ENCODE measurements at regions not wholly inside any gene's neighbourhood (a gene's known extent, or its start where the extent isn't known, plus 50 kb on each side); places are given as distances from the start of the nearest gene placed in this dataset.
A peak's percentile ranks its signal among the peaks of the same experiment; 100 is the strongest.
"Not testable (repeated sequence)": the region's sequence is repeated elsewhere in the genome, so short reads cannot be mapped to it uniquely, and the experiment has no call there.

DNA sequence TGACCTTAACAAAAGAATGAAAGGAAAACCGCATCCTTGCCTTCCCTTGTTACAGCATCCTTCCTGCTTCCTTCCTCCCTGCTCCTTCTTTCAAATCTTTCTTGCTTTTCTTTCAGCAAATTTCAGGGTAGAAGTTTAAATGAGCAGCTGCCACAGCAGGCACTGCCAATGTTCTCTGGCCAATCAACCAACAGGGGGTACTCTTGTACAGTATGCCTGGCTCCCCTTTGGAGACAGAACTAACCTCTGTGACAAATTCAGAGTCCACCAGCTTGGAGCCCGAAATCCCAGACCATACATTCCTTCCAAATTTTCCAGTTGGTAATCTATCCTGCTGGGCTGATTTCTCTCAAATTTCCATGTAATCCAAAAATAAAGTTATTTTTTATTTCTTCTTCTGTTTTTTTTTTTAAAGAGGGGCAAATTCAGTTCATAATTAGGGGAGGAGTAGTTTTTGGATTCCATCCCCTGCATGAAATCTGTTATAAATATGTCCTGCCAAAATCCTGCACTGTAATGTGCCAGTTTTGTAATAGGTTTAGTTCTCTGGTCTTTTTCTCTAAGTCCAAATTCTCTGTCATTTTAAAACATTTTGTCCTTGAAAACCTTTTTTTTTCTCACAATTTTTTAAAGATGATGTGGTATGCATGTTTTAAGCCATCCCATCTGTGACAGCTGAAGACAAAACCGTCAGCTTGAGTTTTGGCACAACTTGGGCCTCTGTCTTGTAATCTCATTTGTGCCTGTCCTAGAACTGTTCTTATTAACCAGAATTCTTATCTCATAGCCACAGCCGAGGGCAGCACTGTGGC is 610.0 kb upstream of the LMO3 start:
- peak; percentile 31 for DNase-seq

DNA sequence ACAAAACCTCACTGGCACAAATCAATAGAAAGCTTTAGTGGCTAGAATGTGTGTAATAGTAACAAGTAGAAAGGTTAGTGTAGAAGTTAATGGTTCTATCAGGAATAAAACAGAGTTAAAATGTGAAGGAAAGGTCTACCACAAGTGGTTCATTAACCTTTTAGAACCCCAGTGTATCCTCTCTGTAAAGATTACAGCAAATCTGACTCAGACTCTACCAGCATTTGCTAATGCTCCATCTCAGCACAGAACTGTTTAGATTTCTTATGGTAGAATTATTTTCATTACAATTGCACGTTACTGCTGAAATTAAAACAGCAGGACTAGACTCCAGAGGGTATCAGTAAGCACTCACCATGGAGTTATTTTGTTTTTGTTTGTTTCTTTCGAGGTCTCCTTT is 609.0 kb upstream of the LMO3 start:
- DNase-seq, result no peak

GRCh38 chr12:17206553-17206952 is 600.6 kb upstream of the LMO3 start:
- no peak for DNase-seq

DNA sequence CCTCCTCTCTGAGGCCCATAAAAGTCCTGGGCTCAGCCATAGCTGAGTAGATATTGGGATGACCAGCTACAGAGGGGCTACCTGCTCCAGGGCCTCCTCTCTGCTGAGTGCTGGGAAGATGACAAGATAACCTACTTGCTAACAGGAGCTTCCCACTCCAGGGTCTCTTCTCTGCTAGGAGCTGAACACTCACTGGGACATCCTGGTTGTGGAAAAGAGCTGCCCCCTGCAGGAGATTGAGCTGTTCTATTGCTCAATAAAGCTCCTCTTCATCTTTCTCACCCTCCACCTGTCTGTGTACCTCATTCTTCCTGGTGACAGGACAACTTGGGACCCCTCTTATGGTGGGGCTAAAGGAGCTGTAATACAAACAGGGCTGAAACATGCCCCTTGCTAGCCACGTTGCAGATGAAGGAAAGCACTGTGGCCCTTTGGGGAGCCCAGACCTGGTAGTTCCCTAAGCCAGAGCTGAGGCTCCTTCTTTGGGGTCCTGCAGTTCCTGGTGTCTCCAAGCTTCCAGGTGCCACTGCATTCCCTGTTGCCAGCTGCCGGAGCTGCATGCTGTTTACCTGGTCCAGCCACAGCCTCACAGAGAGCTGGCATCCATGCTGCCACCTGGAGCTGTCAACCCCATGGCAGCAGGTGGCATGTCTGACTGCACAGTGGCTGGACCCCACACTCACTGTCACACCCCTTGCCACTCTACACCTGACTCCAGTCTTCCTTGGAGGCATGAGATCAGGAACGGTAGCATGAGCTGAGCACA is 598.5 kb upstream of the LMO3 start:
- DNase-seq, result peak; percentile 29

DNA sequence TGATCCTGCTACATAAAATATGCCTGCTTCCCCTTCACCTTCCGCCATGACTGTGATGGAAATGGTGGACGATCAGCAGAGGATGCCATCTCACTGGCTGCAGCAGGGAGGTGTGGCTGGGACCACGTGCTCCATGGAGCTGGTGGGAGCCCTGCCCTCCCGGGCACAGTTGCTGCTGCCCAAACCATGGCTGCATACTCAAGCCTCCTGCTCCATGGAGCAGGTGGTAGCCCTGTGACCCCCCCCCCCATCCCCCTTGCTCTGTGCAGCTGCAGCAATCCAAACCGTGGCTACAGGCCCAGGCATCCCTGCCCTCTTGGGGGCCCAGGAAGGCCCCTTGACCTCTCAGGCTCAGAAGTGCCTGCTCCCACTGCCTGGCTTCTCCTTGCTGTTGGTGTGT is 597.5 kb upstream of the LMO3 start:
- no peak for DNase-seq

- no peak for DNase-seq
Observed at GRCh38 chr12:17197971-17198370, 592.0 kb upstream of the LMO3 start.

GRCh38 chr12:17192721-17193120 is 586.8 kb upstream of the LMO3 start:
- DNase-seq, result no peak

- no peak for DNase-seq
Observed at GRCh38 chr12:17169726-17170471, 563.9 kb upstream of the LMO3 start.

GRCh38 chr12:17159506-17160300 is 553.7 kb upstream of the LMO3 start:
- no peak for DNase-seq

DNA sequence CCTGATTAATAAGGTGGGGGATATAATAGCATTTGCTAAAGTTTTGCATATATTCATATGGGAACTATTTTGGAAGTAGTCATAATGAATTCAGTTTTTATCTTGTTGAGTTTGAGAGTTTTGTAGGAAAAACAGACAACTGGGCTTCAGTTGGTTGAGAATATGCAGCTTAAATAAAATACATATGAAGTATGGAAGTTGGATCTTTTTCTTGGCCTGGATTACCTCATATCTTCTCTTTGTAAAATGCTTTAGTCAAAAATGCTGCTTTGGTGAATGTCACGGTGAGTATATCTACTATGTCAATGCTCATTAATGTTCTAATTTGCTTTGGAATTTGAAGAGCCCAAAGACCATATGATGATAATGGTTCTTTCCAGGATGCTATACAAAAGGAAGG is 552.2 kb upstream of the LMO3 start:
- no peak for DNase-seq

- DNase-seq, result no peak
Observed at GRCh38 chr12:17151917-17152316, 546.0 kb upstream of the LMO3 start.

DNA sequence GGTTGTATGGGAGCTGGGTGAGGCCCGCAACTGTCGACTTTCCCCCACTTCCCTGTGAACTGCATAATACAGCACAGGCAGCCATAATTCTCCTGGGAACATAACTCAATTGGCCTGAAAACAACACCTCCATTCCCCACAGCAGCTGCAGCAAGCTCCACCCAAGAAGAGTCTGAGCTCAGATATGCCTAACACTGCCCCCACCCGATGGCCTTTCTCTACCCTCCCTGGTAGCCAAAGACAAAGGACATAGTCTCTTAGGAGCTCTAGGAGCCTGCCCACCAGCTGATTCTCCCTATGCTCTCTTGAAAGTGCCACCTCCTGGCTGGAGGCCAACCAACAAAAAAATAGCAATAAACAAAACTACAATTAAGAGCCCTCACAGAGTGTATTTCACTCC is 542.7 kb upstream of the LMO3 start:
- peak; percentile 32 for DNase-seq

DNA sequence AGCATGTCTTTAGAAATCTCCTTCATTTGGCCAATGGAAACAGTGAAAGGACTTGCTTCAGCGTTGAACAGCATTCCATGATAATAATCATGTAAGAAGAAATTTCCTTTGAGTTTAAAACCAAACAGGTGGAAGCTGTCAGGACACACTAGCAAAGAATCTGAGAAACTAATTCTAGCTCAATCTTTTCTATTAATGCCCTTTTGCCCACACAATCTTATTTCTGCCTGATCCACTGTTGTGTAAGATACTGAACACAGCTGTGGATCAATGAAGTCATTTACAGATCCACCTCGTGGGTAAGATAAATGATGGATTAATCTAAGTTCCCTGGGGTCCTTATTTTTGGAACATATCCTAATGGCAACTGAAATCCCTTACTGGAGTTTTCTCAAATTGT is 536.9 kb upstream of the LMO3 start:
- DNase-seq, result no peak

GRCh38 chr12:17139931-17140330 is 534.0 kb upstream of the LMO3 start:
- DNase-seq, result no peak

GRCh38 chr12:17137396-17137795 is 531.4 kb upstream of the LMO3 start:
- no peak for DNase-seq

- peak; percentile 89 for DNase-seq
Observed at GRCh38 chr12:17134315-17134714, 528.4 kb upstream of the LMO3 start.

GRCh38 chr12:17132336-17132735 is 526.4 kb upstream of the LMO3 start:
- DNase-seq, result no peak

DNA sequence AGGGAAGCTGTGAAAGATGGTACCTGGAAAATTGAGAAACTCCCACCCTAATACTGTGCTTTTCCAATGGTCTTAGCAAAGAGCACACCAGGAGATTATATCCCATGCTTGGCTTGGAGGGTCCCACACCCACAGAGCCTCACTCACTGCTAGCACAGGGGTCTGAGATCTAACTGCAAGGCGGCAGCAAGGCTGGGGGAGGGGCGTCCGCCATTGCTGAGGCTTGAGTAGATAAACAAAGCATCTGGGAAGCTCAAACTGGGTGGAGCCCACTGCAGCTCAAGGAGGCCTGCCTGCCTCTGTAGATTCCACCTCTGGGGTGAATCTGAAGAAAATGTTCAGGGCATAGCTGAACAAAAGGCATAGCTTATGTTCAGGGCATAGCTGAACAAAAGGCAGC is 510.6 kb upstream of the LMO3 start:
- DNase-seq, result not testable (repeated sequence)

DNA sequence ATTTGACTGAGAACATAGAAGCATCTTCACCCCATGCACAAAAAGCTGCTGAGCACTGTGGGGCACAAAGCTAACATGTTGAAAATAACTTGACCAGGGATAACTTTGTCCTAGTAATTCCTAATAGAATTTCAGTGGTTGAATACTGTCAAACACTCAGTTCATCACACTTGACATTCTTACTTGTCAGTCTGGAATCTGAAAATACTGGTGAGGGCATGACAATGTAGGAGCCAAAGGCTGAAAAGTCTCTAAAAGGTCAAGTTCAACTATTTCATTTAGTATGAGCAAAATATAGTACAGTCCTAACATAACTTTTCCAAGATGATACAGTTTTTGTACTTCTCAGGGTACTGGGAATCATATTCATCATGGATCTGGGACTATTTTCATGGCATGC is 504.4 kb upstream of the LMO3 start:
- DNase-seq, result no peak

GRCh38 chr12:17108877-17109541 is 503.0 kb upstream of the LMO3 start:
- peak; percentile 50 for DNase-seq

DNA sequence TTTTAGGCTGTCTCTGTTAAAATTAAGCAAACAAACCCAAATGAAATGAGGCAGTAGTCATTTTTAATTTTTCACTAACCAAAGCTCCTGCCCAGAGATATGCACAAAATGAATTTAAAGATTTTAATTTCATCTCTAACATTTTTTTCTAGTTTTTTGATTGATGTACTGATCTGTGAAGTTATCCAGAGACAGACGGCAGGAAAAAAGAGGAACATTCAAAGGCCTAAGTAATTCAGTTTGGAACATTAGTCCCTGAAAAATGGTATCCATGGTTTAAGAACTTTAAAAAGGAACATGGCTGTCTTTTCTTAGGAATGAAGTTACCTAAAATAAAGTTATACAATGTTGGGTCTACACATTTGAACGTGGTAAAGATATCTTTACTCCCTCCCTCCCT is 498.8 kb upstream of the LMO3 start:
- no peak for DNase-seq

DNA sequence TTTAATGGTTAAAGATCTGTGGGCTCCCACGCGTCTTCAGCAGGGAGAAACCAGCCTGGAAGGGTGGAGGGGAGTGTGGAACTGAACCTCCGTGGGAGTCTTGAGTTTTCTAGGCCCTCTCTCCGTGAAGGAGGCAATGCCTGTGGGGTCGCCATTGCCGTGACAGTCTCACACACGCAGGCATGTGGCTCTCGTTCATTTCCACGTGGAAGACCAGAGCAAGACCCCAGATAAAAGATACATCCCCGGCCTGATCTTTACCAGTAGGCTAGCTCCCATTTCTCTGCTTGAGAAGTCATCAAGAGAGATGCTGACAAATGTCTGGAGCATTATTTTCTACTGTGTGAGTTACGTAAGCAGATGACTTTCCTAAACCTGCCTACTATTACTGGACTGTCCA is 491.7 kb upstream of the LMO3 start:
- DNase-seq, result no peak

All from DMS53 (cell line).